Activated T-helper 17 cell treated with anti-CD3 and anti-CD28 coated beads, Interleukin-2, amount 50 U/mL, for 72 hours (primary cell): ENCODE measurements at regions not wholly inside any gene's neighbourhood (a gene's known extent, or its start where the extent isn't known, plus 50 kb on each side); places are given as distances from the start of the nearest gene placed in this dataset.

Experiments
- ATAC-seq: fragments of 150-1000 bp; cut with Tn5 transposase; replicated peaks from 2 replicates; pipeline ENCODE4 v1.10.0; 2021; ENCODE audit warnings: mild to moderate bottlenecking, moderate library complexity
- H3K27ac Mint-ChIP-seq: one replicate; pipeline ENCODE4 v1.8.0; 2022; ENCODE audit warnings: mixed read lengths
- H3K27me3 Mint-ChIP-seq: one replicate; pipeline ENCODE4 v1.8.0; 2022; ENCODE audit warnings: mixed read lengths
- H3K36me3 Mint-ChIP-seq: one replicate; pipeline ENCODE4 v1.8.0; 2022; ENCODE audit warnings: low read depth, mild to moderate bottlenecking, mixed read lengths
- H3K4me1 Mint-ChIP-seq: one replicate; pipeline ENCODE4 v1.8.0; 2022; ENCODE audit warnings: mixed read lengths
- H3K4me3 Mint-ChIP-seq: one replicate; pipeline ENCODE4 v1.8.0; 2022; ENCODE audit warnings: mild to moderate bottlenecking, mixed read lengths
- H3K9me3 Mint-ChIP-seq: one replicate; pipeline ENCODE4 v1.8.0; 2022; ENCODE audit warnings: mixed read lengths

DNA sequence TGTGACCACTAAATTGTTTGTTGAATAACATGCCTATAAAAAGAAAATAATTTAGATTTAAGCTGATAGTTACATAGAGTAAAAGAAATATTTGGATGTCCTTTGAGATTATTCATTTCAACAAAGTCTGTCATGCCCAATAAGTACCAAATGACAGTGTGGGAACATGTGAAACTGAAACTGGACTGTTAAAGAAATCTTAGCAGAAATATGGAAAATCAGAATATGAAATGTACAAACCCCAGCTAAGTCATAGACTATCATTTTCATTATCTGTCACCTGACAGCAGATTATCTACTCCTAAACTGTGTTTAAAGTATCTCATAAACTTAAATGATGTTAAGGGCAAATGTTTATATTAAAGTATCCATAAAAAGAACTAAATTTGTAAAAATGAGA lies 437.8 kb upstream of the FAM241A start:
- ATAC-seq = no peak
- Mint-ChIP-seq H3K9me3 (no peaks in the 10 kb centered on the region), H3K36me3 (no peaks in the 10 kb centered on the region), H3K27me3 (no peaks in the 10 kb centered on the region), H3K4me1 (no peaks in the 10 kb centered on the region), H3K4me3 (no peak overlapping the region), H3K27ac (no peak overlapping the region)

DNA sequence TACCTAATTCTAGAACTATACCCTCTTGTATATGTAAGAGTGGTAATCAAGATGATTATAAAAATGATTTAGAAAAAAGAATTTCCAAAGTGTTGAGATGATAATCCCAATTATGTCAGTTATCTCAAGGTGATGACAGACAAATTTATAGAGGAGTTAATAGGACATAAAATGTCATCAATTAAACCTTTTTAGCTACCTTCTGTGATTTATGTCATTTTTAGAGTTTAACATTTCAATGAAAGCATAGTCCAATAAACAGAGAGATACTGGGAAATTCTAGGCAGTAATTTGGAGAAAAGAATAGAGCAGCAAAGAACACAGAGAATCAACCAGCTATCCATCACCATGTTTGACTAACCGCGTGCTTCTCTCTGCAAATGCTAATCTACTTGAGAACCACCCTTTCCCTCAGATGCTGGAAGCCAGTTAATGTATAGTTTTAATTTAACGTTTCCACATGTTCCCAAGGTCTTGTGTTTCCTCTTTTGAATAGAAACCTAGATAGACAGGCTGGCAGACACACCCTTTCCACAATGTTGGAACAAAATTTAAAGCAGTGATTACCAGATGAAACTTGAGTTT lies 433.1 kb upstream of the FAM241A start:
- Mint-ChIP-seq H3K27ac (no peak overlapping the region), H3K4me1 (no peaks in the 10 kb centered on the region), H3K9me3 (no peaks in the 10 kb centered on the region), H3K36me3 (no peaks in the 10 kb centered on the region), H3K4me3 (no peak overlapping the region), H3K27me3 (no peaks in the 10 kb centered on the region)
- no peak for ATAC-seq

DNA sequence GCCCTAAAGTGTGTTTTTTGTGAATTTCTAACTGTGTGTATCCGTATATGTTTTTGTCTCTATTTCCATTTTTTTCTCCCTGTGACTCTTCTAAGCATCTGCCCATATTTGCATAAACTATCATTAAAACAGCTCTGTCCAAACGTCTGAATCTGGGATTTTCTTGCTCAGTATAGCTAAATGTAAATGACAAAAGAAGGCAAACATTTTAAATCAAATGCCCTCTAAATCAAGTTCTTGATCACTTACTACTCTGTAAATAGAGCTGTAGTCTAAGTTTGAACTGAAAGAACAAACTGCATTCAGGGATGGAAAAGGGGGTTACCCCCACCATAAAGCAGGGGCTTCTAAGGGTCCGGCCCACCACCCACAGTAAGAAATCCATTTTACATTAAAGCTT lies 432.0 kb upstream of the FAM241A start:
- ATAC-seq = no peak
- no peaks in the 10 kb centered on the region for H3K36me3 Mint-ChIP-seq

DNA sequence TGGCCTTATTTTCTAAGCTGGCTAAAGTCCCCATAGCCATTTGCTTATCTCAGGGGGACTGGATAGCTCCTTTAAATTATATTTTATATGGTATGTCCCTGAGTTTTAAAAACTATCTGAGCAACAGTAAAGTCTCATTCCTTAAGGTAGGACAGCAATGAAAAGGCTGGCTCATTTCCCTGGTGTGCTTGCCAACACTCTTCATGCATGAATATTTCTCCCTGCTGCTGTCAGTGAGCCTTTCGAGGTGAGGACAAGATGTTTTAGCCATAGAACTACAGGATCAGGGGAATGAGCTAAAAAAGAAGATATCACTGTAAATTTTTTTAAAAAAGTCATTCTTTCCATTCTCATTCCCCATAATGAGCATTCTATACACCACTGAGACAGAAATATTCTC lies 427.3 kb upstream of the FAM241A start:
- H3K27ac Mint-ChIP-seq = no peak overlapping the region
- H3K4me1 Mint-ChIP-seq = no peaks in the 10 kb centered on the region
- no peak overlapping the region for H3K4me3 Mint-ChIP-seq
- no peak for ATAC-seq
- no peaks in the 10 kb centered on the region for H3K27me3 Mint-ChIP-seq
- H3K36me3 Mint-ChIP-seq = no peaks in the 10 kb centered on the region
- no peaks in the 10 kb centered on the region for H3K9me3 Mint-ChIP-seq

More for the DNA sequence above, 432.0 kb upstream of the FAM241A start:
- Mint-ChIP-seq H3K4me3 (no peak overlapping the region), H3K9me3 (no peaks in the 10 kb centered on the region), H3K27ac (no peak overlapping the region), H3K4me1 (no peaks in the 10 kb centered on the region), H3K27me3 (no peaks in the 10 kb centered on the region)

DNA sequence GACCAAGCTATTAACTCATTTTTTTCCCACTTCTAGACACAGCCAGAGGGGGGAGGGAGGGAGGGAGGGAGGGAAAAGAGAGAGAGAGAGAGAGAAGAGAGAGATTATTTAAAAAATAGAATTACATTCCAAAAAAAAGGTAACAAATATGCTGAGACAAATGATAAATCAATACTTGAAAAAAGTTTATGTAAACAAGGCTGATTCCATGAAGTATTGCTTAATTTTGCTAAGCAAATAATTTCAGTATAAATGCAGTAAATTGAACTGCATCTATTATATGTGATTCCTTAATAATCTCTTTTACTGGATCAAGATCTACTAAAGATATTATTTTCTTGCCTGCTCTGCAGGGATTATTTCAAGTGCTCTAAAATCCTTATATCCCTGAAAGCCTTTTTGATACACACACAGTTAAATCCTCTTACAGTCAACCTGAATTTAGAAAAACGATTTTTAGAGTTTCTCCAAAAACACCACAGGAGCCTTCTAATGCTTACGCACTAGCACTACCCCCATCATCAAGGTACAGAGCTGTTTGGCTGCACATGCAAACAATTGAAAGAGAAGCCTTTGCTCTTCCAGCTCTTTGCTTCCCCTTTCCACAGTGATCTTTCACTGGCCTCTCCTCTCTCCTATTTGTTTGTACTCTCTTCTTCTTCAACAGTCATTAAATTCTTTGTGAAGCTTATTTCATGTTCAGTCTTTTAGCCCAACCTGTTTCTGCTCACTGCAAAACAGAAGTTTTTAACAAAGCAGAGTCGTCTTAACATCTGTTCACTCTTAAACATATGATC lies 426.3 kb upstream of the FAM241A start:
- no peak overlapping the region for H3K4me3 Mint-ChIP-seq
- H3K9me3 Mint-ChIP-seq = no peaks in the 10 kb centered on the region
- H3K36me3 Mint-ChIP-seq = no peaks in the 10 kb centered on the region
- ATAC-seq = no peak
- no peak overlapping the region for H3K27ac Mint-ChIP-seq
- no peaks in the 10 kb centered on the region for H3K4me1 Mint-ChIP-seq
- no peaks in the 10 kb centered on the region for H3K27me3 Mint-ChIP-seq

DNA sequence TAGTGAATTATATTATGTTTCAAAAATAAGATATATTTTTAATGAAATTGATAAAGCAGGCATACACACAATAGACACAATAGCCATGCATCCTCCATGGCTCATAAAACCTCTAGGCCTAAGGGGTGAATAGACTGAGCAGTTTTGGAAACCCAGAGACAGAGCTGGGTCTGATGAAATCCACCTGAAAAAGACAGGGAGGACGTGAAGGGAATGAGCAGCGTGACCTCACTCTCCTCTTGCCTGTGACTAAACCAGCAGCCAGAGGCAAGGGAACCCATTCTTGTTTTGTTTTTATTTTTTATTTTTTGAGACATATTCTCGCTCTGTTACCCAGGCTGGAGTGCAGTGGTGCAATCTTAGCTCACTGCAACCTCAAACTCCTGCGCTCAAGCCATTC lies 424.4 kb upstream of the FAM241A start:
- H3K9me3 Mint-ChIP-seq = no peaks in the 10 kb centered on the region
- no peak for ATAC-seq
- no peaks in the 10 kb centered on the region for H3K27me3 Mint-ChIP-seq
- H3K4me1 Mint-ChIP-seq = no peaks in the 10 kb centered on the region
- H3K36me3 Mint-ChIP-seq = no peaks in the 10 kb centered on the region
- no peak overlapping the region for H3K4me3 Mint-ChIP-seq
- no peak overlapping the region for H3K27ac Mint-ChIP-seq

DNA sequence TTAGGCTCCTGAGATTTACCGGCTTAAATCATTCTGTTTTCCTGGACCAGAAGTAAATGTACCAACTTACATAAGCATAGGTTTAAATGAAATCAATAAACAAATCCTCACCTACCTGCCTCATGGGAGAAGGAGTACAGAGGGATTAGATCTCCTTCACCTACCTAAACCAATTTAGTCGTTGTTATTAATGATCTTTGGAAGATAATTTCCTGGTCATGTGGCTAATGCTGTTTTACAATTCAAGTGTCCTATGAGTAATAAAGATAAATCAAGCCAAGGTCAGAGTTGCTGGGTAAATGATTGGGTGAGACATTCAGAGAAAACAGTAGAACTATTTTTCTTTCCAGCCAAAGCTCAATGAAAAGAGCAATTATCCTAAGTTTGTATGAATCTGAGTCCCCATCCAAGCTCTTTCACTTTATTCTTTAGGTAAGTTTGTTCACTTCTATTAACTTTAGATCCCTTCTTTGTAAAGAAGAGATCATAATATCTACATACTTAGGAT lies 423.0 kb upstream of the FAM241A start:
- no peak overlapping the region for H3K27ac Mint-ChIP-seq
- H3K4me1 Mint-ChIP-seq = no peaks in the 10 kb centered on the region
- no peak overlapping the region for H3K4me3 Mint-ChIP-seq
- no peak for ATAC-seq
- H3K27me3 Mint-ChIP-seq = no peaks in the 10 kb centered on the region
- no peaks in the 10 kb centered on the region for H3K36me3 Mint-ChIP-seq
- no peaks in the 10 kb centered on the region for H3K9me3 Mint-ChIP-seq

DNA sequence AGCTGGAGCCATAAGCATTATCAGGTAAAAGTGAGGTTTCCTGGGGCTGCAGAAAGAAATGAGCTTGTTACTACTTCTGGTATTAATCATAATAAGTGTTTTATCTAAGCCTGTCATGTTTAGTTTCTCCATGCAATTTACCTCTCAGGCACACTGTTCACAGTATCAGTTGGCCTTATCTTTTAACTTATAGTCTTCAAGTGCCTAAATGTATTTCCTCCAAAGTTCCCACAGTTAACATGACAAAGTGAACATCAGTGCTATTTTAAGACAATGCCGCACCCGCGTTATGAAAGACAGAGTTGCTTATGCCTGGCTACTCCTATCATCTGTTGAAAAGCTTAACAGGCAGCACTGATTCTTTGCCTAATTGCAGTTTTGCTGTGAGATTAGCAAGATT lies 408.7 kb upstream of the FAM241A start:
- Mint-ChIP-seq H3K36me3 (no peaks in the 10 kb centered on the region), H3K9me3 (peaks cover 3% of the 10 kb centered on the region), H3K27ac (no peak overlapping the region), H3K4me3 (no peak overlapping the region), H3K27me3 (no peaks in the 10 kb centered on the region), H3K4me1 (no peaks in the 10 kb centered on the region)
- no peak for ATAC-seq

DNA sequence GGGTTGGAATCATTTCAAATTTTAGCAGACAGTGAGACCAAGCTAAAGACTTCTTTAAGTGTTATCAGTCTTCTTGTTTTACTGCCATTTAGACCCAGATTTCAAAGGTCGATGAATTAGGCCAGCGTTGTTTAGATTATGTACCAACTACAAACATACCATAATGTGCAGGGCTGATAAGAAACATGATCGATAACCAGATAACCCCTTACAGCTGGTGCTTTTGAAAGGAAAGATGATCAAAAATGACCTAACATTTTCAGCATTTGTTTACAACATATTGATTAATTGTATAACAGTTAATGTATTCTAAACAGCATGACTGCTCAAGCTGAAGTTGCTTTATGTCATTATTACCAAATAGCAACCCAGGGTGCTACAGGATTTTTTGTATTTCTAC lies 400.4 kb upstream of the FAM241A start:
- Mint-ChIP-seq H3K4me3 (no peak overlapping the region), H3K9me3 (peaks cover 3% of the 10 kb centered on the region), H3K27me3 (no peaks in the 10 kb centered on the region), H3K27ac (no peak overlapping the region), H3K4me1 (no peaks in the 10 kb centered on the region), H3K36me3 (no peaks in the 10 kb centered on the region)
- ATAC-seq = no peak

DNA sequence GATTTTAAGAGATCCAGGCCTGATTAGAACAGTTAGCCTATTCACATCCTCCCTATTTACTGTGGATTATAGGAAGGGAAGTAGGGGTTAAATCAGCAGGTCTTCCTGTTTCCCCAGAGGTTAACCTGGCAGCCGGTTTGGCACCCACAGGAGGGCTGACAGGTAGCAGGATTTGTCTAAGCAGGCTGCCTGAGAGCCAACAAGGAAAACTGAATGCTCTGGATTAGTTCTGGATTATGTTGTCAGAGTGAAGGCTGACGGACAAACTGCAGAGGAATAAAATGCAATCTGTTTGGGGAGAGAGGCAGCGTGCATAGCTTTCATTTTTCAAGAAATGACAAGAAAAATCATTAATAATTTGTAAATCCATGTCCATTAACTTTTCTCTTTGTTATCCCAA lies 397.1 kb upstream of the FAM241A start:
- Mint-ChIP-seq H3K36me3 (no peaks in the 10 kb centered on the region), H3K9me3 (no peaks in the 10 kb centered on the region), H3K4me1 (no peaks in the 10 kb centered on the region), H3K27me3 (no peaks in the 10 kb centered on the region), H3K27ac (no peak overlapping the region), H3K4me3 (no peak overlapping the region)
- no peak for ATAC-seq

DNA sequence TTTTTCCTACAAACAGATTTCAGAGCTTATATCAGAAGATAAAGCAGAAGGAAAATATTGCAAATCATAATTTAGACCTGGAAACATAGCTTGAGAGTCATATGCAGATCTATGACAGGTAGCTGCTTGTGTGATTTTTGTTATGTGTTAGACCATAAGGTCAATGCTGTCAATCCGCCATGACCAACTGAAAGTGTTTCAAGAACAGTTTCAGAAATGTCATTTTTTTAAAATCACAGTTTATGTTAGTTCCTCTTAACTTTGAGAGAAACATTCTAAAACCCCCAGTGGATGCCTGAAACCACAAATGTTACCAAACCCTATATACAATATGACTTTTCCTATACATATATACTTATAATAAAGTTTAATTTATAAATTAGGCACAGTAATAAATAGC lies 391.3 kb upstream of the FAM241A start:
- Mint-ChIP-seq H3K36me3 (no peaks in the 10 kb centered on the region), H3K4me1 (no peaks in the 10 kb centered on the region), H3K27me3 (no peaks in the 10 kb centered on the region), H3K27ac (no peak overlapping the region), H3K4me3 (no peak overlapping the region), H3K9me3 (peaks cover 4% of the 10 kb centered on the region)
- no peak for ATAC-seq

DNA sequence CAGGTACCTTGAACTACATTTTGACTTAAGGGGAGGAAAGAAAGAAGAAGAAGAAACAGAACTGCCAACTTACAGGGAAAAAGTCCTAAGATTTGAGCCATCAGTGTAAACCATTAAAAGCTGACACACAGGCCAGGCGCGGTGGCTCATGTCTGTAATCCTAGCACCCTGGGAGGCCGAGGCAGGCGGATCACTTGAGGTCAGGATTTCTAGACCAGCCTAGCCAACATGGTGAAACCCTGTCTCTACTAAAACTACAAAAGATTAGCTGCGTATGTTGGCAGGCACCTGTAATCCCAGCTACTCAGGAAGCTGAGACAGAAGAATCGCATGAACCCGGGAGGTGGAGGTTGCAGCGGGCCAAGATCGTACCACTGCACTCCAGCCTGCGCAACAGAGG lies 389.7 kb upstream of the FAM241A start:
- Mint-ChIP-seq H3K27ac (no peak overlapping the region), H3K27me3 (no peaks in the 10 kb centered on the region), H3K4me3 (no peak overlapping the region), H3K9me3 (peaks cover 4% of the 10 kb centered on the region), H3K36me3 (no peaks in the 10 kb centered on the region), H3K4me1 (no peaks in the 10 kb centered on the region)
- no peak for ATAC-seq

DNA sequence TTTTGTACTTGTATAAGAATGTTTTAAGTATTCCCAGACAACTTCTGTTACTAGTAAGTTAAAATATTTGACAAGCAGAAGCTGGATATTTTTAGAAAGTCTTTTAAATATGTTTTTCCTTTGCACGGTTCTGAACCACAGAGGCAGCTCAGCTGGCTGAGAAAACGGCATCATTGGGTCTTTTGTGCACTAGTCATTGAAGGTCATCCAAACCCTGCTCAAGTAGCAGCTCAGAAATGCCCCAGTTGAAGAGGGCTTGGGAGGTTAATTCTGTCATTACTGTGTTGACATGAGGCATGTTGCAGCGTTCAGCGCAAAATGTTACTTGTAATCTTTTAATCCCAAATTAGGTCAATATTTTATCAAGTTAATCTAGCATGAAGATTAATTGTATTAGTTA lies 383.7 kb upstream of the FAM241A start:
- H3K4me1 Mint-ChIP-seq = no peaks in the 10 kb centered on the region
- H3K27ac Mint-ChIP-seq = no peak overlapping the region
- H3K9me3 Mint-ChIP-seq = no peaks in the 10 kb centered on the region
- no peak overlapping the region for H3K4me3 Mint-ChIP-seq
- ATAC-seq = no peak
- H3K27me3 Mint-ChIP-seq = no peaks in the 10 kb centered on the region
- H3K36me3 Mint-ChIP-seq = no peaks in the 10 kb centered on the region

DNA sequence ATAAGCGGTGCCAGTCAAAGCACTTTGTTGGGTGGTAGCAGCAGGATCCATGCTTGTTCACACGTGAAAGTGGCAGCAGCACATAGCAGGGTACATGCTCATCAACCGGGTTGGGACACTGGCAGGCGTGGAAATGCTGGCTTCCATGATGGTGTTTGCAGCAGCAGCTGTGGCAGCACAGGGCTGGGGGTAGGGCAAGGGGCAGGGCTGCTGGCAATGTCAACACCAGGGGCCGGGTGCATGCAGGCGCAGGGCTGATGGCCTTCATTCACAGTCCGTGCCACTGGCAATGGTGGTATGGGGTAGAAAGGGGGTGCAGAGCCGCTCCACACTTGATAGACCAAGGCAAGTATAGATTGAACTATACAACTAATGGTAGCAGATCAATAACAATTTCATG lies 374.7 kb upstream of the FAM241A start:
- Mint-ChIP-seq H3K9me3 (peaks cover 5% of the 10 kb centered on the region), H3K36me3 (no peaks in the 10 kb centered on the region), H3K27me3 (no peaks in the 10 kb centered on the region), H3K27ac (no peak overlapping the region), H3K4me1 (no peaks in the 10 kb centered on the region), H3K4me3 (no peak overlapping the region)
- no peak for ATAC-seq

DNA sequence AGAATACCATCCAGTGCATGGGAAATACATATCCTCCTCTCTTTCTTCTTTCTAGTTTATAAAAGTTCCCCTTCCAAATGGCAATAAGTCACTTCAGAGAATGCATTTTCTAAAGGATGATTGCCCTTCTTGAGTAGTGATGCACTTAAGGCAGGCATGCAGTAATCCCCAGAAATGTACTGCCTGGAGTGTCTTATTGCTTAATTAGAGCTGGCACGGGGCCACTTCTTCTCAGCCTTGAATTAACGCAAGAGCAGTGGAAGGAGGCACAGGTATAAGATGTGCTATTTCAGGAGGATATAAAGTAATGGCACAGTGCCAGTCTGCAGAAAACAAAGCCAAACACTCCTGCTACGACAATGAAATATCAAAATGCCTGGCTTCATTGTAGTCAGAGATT lies 371.4 kb upstream of the FAM241A start:
- no peaks in the 10 kb centered on the region for H3K27me3 Mint-ChIP-seq
- H3K4me1 Mint-ChIP-seq = no peaks in the 10 kb centered on the region
- H3K27ac Mint-ChIP-seq = no peak overlapping the region
- H3K4me3 Mint-ChIP-seq = no peak overlapping the region
- peaks cover 5% of the 10 kb centered on the region for H3K9me3 Mint-ChIP-seq
- no peak for ATAC-seq
- no peaks in the 10 kb centered on the region for H3K36me3 Mint-ChIP-seq
